ENCODE measurements at regions not wholly inside any gene's neighbourhood (a gene's known extent, or its start where the extent isn't known, plus 50 kb on each side); places are given as distances from the start of the nearest gene placed in this dataset.

DNA sequence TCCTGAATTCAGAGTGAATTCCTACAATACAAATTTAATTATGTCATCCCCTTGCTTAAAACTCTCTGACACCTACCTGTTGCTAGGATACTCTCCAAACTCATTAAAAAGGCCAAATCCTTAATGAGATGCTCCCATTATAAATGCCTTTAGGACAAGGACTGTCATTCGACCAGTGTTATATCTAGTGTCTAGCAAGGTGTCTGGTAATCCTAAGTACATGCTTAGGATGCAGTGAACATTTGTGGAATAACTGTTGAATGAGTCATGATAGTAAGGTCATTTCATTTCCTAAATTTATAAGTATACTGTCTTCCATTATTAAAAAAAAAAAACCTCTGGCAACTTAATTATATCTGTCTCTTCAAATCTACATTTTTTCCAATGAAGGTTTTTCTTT is 588.9 kb upstream of the NRXN1 start:
- Histone ChIP-seq H3K4me3 (ENCODE audit: control insufficient read depth in 2 of 3, extremely low read depth in 1 of 3, insufficient read depth in 2 of 3, low read depth in 1 of 3, low read length in 3 of 3) (no peak overlapping the region), H3K79me2 (ENCODE audit: control insufficient read depth, insufficient read depth, low read length) (no peaks in the 10 kb centered on the region), H2AFZ (ENCODE audit: control insufficient read depth, low read length) (no peak overlapping the region), H3K9me3 (ENCODE audit: control insufficient read depth, low read depth, low read length) (no peaks in the 10 kb centered on the region), H4K20me1 (ENCODE audit: control insufficient read depth, extremely low read depth, insufficient read depth, low read length) (no peaks in the 10 kb centered on the region), H3K4me1 (ENCODE audit: control insufficient read depth, extremely low read depth, insufficient read depth, low read length) (no peaks in the 10 kb centered on the region), H3K9me1 (ENCODE audit: control insufficient read depth, extremely low read depth, insufficient read depth, low read length) (no peaks in the 10 kb centered on the region), H3K9ac (ENCODE audit: control insufficient read depth, extremely low read depth, insufficient read depth, low read length) (no peak overlapping the region), H3K4me2 (ENCODE audit: control insufficient read depth, extremely low read depth, insufficient read depth, low read depth, low read length) (no peak overlapping the region), H3K36me3 (ENCODE audit: control insufficient read depth in 2 of 2, extremely low read depth in 1 of 2, insufficient read depth in 2 of 2, low read length in 2 of 2) (no peaks in the 10 kb centered on the region), H3K27ac (ENCODE audit: control insufficient read depth, insufficient read depth, low read length) (no peak overlapping the region), H3K27me3 (ENCODE audit: control insufficient read depth, extremely low read depth, insufficient read depth, low read length) (no peaks in the 10 kb centered on the region)
- FAIRE-seq (no peak), DNase-seq (ENCODE audit: low read depth, low spot score) (no peak)
- dilution Hi-C loops (cut with MboI; ENCODE audit: extremely low pct_ligation_motif_present, low sequenced_read_pairs), result no loop called here
- TF ChIP-seq EZH2 (IDR thresholded peaks at IDR 0.05; ENCODE audit: low read length) (no peak), CTCF (optimal IDR thresholded peaks at IDR 0.05 in 1 of 3, IDR thresholded peaks at IDR 0.05 in 1 of 3, conservative IDR thresholded peaks at IDR 0.05 in 1 of 3; ENCODE audit: extremely low read depth in 1 of 3, insufficient read depth in 2 of 3, low read length in 3 of 3) (no peak)

DNA sequence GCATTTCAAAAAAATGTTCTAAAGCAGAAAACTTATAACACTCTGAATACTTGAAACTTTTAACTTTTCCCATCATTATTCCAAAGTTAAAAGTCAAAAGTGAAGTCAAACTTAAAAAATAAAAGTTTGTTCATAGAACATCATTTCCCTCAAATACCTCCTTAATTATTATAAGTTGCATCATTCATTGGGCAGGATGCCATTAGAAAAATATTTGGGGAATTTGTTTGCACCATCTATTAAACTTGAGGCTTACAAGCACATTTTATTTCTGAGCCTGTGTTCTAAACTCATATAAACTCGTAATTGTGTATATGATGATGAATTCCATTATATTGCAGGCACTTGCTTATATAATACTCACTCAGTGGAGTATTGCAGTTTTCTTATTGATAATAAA is 588.0 kb upstream of the NRXN1 start:
- Histone ChIP-seq H3K9me1 (ENCODE audit: control insufficient read depth, extremely low read depth, insufficient read depth, low read length) (no peaks in the 10 kb centered on the region), H3K9me3 (ENCODE audit: control insufficient read depth, low read depth, low read length) (no peaks in the 10 kb centered on the region), H2AFZ (ENCODE audit: control insufficient read depth, low read length) (no peak overlapping the region), H3K4me3 (ENCODE audit: control insufficient read depth in 2 of 3, extremely low read depth in 1 of 3, insufficient read depth in 2 of 3, low read depth in 1 of 3, low read length in 3 of 3) (no peak overlapping the region), H4K20me1 (ENCODE audit: control insufficient read depth, extremely low read depth, insufficient read depth, low read length) (no peaks in the 10 kb centered on the region), H3K79me2 (ENCODE audit: control insufficient read depth, insufficient read depth, low read length) (no peaks in the 10 kb centered on the region), H3K4me1 (ENCODE audit: control insufficient read depth, extremely low read depth, insufficient read depth, low read length) (no peaks in the 10 kb centered on the region), H3K4me2 (ENCODE audit: control insufficient read depth, extremely low read depth, insufficient read depth, low read depth, low read length) (no peak overlapping the region), H3K27ac (ENCODE audit: control insufficient read depth, insufficient read depth, low read length) (no peak overlapping the region), H3K36me3 (ENCODE audit: control insufficient read depth in 2 of 2, extremely low read depth in 1 of 2, insufficient read depth in 2 of 2, low read length in 2 of 2) (no peaks in the 10 kb centered on the region), H3K27me3 (ENCODE audit: control insufficient read depth, extremely low read depth, insufficient read depth, low read length) (no peaks in the 10 kb centered on the region), H3K9ac (ENCODE audit: control insufficient read depth, extremely low read depth, insufficient read depth, low read length) (no peak overlapping the region)
- FAIRE-seq, result no peak
- dilution Hi-C loops (cut with MboI; ENCODE audit: extremely low pct_ligation_motif_present, low sequenced_read_pairs), result no loop called here
- no peak for DNase-seq (ENCODE audit: low read depth, low spot score)
- TF ChIP-seq CTCF (optimal IDR thresholded peaks at IDR 0.05 in 1 of 3, IDR thresholded peaks at IDR 0.05 in 1 of 3, conservative IDR thresholded peaks at IDR 0.05 in 1 of 3; ENCODE audit: extremely low read depth in 1 of 3, insufficient read depth in 2 of 3, low read length in 3 of 3) (no peak), EZH2 (IDR thresholded peaks at IDR 0.05; ENCODE audit: low read length) (no peak)
